Activated naive CD4-positive, alpha-beta T cell treated with anti-CD3 and anti-CD28 coated beads, Interleukin-2, amount 50 U/mL, for 72 hours (primary cell): ENCODE measurements at regions not wholly inside any gene's neighbourhood (a gene's known extent, or its start where the extent isn't known, plus 50 kb on each side); places are given as distances from the start of the nearest gene placed in this dataset.
"Not testable (repeated sequence)": the region's sequence is repeated elsewhere in the genome, so short reads cannot be mapped to it uniquely, and the experiment has no call there.

Source experiments
- ATAC-seq, 2 donors: fragments of 150-1000 bp; cut with Tn5 transposase; 2 replicates each; pipeline ENCODE4 v1.10.0; 2021; ENCODE audit warnings: mild to moderate bottlenecking in 2 of 2, moderate library complexity in 2 of 2
- DNase-seq, 2 donors: peaks; one replicate each; pipeline ENCODE4 v3.0.0; 2021 to 2022; ENCODE audit warnings: low spot score in 2 of 2
- H3K27ac Mint-ChIP-seq, 2 donors: one replicate each; pipeline ENCODE4 v1.8.0; 2022; ENCODE audit warnings: mild to moderate bottlenecking in 2 of 2, mixed read lengths in 2 of 2
- H3K36me3 Mint-ChIP-seq, 2 donors: one replicate each; pipeline ENCODE4 v1.8.0; 2022; ENCODE audit warnings: mixed read lengths in 2 of 2
- H3K9me3 Mint-ChIP-seq, 2 donors: one replicate each; pipeline ENCODE4 v1.8.0; 2022; ENCODE audit warnings: mixed read lengths in 2 of 2

GRCh38 chr7:66542528-66543269, 86.0 kb upstream of the KCTD7 start:
- peak; percentile 49 to 51 for ATAC-seq
- Mint-ChIP-seq H3K36me3 (no peaks in the 10 kb centered on the region), H3K27ac (peak overlapping the region; percentile 7 to 63), H3K9me3 (no peaks in the 10 kb centered on the region)
- no peak for DNase-seq

- ATAC-seq (no peak), DNase-seq (no peak)
- Mint-ChIP-seq H3K36me3 (peaks cover 6 to 9% of the 10 kb centered on the region in 2 donors), H3K9me3 (no peaks in the 10 kb centered on the region), H3K27ac (no peak overlapping the region)
These were observed 79.2 kb upstream of the KCTD7 start for GRCh38 chr7:66549466-66549865.

DNA sequence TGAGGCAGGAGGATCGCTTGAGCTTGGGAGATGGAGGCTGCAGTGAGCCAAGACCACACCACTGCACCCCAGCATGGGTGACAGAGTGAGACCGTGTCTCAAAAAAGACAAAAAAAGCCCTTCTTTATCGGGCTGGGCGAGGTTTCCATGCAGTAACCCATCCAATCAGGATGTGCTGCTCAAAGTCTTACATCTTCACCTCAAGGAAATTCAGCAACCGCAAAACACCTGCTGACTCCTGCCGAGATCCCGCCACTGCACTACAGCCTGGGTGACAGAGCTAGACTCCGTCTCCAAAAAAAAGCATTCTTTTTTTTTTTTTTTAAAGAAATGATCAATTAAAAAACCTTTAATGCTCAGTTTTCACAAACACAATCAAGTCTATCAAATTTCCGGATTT, 75.7 kb upstream of the KCTD7 start:
- Mint-ChIP-seq H3K9me3 (no peaks in the 10 kb centered on the region), H3K36me3 (peaks cover 6 to 12% of the 10 kb centered on the region in 2 donors), H3K27ac (no peak overlapping the region)
- DNase-seq (no peak), ATAC-seq (no peak)

DNA sequence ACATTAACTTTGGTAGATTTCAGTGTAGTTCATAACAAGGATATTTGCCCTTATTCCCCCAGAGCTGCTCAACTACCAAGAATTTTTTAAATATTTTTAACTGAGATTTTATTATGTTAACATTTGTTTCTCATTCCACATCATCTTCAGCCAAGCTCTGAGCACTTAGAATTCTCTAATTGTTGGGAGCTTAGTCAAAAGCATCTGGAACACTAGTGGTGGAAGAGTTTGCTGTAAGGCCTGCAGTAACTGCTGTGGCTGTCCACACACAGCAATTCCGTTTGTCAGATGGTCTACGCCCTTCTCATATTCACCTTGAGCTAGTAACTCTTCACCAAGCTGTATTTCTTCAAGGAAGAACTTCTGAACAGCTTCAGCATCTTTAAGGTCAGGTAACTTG, 75.0 kb upstream of the KCTD7 start:
- not testable (repeated sequence) for DNase-seq, ATAC-seq, H3K9me3 Mint-ChIP-seq
- Mint-ChIP-seq H3K36me3 (peaks cover 6 to 12% of the 10 kb centered on the region in 2 donors), H3K27ac (peak overlapping the region in 1 of 2 donors; percentile 36)

DNA sequence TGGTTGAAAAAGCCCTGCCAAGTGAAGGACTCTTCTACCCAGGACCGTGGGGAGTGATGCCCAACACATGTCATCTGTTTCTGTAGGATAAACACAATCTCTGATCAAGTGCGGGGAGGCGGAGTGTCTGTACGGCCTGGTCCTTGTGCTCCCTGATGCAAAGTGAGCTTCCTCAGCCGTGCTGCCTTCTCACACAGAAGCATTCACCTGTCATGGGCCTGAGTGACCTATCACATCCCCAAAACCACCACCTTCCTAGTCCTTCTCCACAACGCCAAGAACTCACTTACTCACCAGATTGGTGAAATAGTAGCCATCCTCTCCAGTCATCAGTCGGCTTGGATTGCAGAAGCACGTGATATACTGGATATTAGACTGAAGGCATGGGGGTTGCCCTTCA, 74.4 kb upstream of the KCTD7 start:
- not testable (repeated sequence) for ATAC-seq, DNase-seq, H3K9me3 Mint-ChIP-seq
- H3K27ac Mint-ChIP-seq, result peak overlapping the region in 1 of 2 donors; percentile 36
- H3K36me3 Mint-ChIP-seq, result peaks cover 6 to 12% of the 10 kb centered on the region in 2 donors

DNA sequence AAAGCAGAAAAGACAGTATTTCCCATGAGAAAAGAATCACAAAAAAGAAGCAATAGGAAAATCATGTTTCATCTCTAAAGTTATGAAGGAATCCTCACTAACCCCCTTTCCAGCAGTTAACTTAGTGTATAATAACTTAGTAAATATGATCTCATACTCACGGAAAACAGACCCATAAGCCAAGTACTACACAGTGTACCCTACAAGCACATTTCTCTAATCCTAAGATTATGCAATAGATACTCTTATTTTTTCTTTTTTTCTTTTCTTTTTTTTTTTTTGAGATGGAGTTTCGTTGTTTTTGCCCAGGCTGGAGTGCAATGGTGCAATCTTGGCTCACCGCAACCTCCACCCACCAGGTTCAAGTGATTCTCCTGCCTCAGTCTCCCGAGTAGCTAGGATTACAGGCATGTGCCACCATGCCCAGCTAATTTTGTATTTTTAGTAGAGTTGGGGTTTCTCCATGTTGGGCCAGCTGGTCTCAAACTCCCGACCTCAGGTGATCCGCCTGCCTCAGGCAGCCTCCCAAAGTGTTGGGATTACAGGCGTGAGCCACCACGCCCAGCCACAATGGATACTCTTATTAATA, 73.7 kb upstream of the KCTD7 start:
- not testable (repeated sequence) for H3K27ac Mint-ChIP-seq, DNase-seq, ATAC-seq, H3K9me3 Mint-ChIP-seq
- H3K36me3 Mint-ChIP-seq, result peaks cover 6 to 12% of the 10 kb centered on the region in 2 donors

DNA sequence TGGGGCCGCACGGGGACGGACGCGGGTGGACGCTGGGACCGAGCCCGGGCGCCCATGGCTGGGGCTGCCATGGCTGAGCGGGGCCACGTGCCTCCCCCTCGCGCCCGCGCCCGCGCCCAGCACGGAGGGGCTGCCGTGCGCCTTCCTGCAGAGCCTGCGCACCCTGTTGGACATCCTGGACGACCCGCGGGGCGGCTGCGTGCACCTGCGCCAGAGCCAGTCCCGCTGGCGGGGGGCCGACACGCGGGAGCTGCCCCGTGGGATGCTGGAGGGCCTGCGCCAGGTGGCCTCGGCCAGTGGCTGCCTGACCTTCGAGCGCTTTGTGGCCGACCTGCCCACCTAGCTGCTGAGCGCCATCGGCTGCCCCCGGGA, 72.5 kb upstream of the KCTD7 start:
- ATAC-seq, result no peak
- H3K36me3 Mint-ChIP-seq, result peaks cover 6 to 12% of the 10 kb centered on the region in 2 donors
- H3K27ac Mint-ChIP-seq, result no peak overlapping the region
- DNase-seq, result no peak
- H3K9me3 Mint-ChIP-seq, result no peaks in the 10 kb centered on the region

- no peaks in the 10 kb centered on the region for H3K9me3 Mint-ChIP-seq
- ATAC-seq (no peak), DNase-seq (no peak)
- H3K27ac Mint-ChIP-seq, result no peak overlapping the region
- peaks cover 6 to 9% of the 10 kb centered on the region in 2 donors for H3K36me3 Mint-ChIP-seq
These were observed 72.0 kb upstream of the KCTD7 start for GRCh38 chr7:66556549-66557213.

- Mint-ChIP-seq H3K27ac (peak overlapping the region in 1 of 2 donors; percentile 50), H3K36me3 (peaks cover 6 to 7% of the 10 kb centered on the region in 2 donors), H3K9me3 (no peaks in the 10 kb centered on the region)
- ATAC-seq (peak; percentile 80 to 83), DNase-seq (peak in 1 of 2 donors; percentile 85)
These were observed 71.2 kb upstream of the KCTD7 start for GRCh38 chr7:66557214-66558200.

DNA sequence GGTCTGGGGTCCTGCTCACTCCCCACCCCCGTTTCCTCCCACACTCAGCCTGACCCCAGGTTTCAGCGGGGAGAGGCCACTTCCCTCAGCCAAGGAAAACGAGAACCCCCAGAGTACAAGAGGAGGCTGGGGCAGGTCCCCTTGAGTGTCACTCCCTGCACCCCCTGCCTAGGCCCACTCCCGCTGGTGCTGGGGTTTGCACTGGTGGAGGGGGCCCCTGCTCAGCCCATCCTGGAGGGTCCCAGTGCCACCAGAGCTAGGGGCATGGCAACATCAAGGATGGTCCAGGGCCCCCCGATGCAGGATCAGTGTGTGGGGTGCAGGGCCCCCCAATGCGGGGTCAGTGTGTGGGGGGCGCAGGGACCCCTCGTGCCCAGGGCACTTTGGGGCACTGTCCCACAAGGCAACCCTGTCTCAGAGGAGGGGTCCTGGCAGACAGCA, 70.5 kb upstream of the KCTD7 start:
- H3K36me3 Mint-ChIP-seq, result peaks cover 6 to 7% of the 10 kb centered on the region in 2 donors
- no peak for DNase-seq
- no peak overlapping the region for H3K27ac Mint-ChIP-seq
- H3K9me3 Mint-ChIP-seq, result no peaks in the 10 kb centered on the region
- peak; percentile 22 to 23 for ATAC-seq

DNA sequence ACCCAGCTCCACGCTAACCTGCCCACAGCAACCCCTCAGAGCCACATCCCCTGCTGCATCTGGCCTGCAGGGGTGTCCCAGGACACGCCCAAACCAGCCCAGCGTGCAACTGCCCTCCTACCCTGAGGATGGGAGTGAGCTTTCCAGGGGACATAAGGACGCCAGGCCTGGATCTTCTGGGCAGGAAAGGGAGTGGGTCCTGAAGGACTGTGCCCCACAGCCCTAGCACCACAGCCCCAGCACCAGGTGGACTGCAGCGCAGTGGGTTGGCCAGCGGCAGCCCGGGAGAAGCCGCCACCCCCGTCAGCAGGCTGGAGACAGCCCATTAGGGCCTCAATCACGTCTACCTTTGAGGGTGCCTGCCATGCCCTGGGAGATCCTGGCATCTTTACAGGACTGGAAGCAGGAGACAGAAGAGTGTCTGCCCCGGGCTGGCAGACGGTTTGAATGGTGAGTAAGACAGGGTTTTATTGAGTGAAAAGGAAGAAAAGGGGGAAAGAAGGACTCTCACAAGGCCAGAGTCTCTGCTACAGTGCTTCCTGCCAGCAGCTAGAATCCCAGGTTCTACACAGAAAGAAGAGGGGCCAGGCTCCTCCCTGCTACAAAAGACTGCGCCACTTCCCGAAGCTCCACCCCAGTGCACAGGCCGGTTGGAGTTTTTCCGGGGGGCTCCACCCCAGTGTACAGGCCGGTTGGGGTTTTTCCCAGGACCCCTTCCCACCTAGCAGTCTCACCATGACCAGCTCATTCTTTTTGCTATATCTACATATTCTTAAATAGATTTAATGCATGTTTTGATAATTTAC, 69.8 kb upstream of the KCTD7 start:
- H3K36me3 Mint-ChIP-seq, result peaks cover 6 to 7% of the 10 kb centered on the region in 2 donors
- no peaks in the 10 kb centered on the region for H3K9me3 Mint-ChIP-seq
- H3K27ac Mint-ChIP-seq, result no peak overlapping the region
- DNase-seq, result no peak
- peak in 1 of 2 donors; percentile 13 for ATAC-seq

DNA sequence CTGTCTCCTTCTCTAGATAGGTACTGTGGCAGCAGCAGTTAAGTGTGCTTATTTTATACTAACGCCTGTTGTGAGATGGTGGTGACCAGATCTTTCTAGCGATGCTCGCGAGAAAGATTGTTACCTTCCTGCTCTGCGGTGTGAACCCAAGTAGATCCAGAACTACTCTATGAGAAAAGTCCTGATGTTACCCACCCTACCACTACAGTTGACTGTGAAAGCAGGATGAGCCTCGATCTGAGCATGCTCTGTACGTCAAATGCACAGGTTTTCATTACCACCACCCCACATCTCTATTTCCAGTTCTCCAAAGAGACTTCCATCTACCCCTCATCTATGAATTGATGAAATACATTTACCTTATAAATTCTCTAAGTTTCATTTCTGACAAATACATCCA, 64.6 kb upstream of the KCTD7 start:
- DNase-seq, result no peak
- no peaks in the 10 kb centered on the region for H3K9me3 Mint-ChIP-seq
- no peaks in the 10 kb centered on the region for H3K36me3 Mint-ChIP-seq
- no peak for ATAC-seq
- H3K27ac Mint-ChIP-seq, result peak overlapping the region; percentile 16 to 39

- not testable (repeated sequence) for H3K27ac Mint-ChIP-seq
These were observed 58.5 kb upstream of the KCTD7 start for GRCh38 chr7:66570179-66570578.

DNA sequence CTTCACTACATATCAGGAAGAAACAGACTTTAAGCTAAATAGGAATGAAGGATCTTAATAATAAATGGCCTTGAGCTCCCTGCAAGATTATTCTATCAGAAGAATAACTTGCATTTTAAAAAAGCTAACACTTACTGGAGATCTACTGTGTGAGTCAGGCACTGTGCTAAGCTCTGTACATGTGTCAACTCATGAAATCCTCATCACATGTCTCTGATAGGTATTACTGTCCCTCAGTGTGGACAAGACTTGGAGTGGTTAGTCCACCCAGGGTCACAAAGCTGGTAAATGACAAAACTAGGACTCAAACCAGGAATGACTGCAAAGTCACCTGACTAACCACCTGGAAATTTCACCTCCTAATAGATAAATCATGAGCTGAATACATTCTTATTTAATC, 57.1 kb upstream of the KCTD7 start:
- no peaks in the 10 kb centered on the region for H3K9me3 Mint-ChIP-seq
- peaks cover 0 to 8% of the 10 kb centered on the region in 2 donors for H3K36me3 Mint-ChIP-seq
- H3K27ac Mint-ChIP-seq, result no peak overlapping the region
- ATAC-seq, result no peak
- DNase-seq, result no peak

More at GRCh38 chr7:66570179-66570578, 58.5 kb upstream of the KCTD7 start:
- DNase-seq, H3K9me3 Mint-ChIP-seq, ATAC-seq, H3K36me3 Mint-ChIP-seq: not testable (repeated sequence)

- H3K9me3 Mint-ChIP-seq, H3K27ac Mint-ChIP-seq, ATAC-seq, H3K36me3 Mint-ChIP-seq, DNase-seq: not testable (repeated sequence)
These were observed 54.7 kb upstream of the KCTD7 start for GRCh38 chr7:66573782-66574495.
